ENCODE measurements at regions not wholly inside any gene's neighbourhood (a gene's known extent, or its start where the extent isn't known, plus 50 kb on each side); places are given as distances from the start of the nearest gene placed in this dataset.

- Histone ChIP-seq H3K27ac (ENCODE audit: low read depth, low read length) (no peak overlapping the region), H2BK20ac (ENCODE audit: low read length) (no peak overlapping the region), H2AK5ac (ENCODE audit: low read depth, low read length) (no peak overlapping the region), H4K5ac (ENCODE audit: insufficient read length, low read depth, low read length) (no peak overlapping the region), H3K23me2 (ENCODE audit: low read depth, low read length) (no peaks in the 10 kb centered on the region), H3K4ac (replicated peaks; ENCODE audit: insufficient read length, low read depth, low read length) (no peak overlapping the region), H3K4me2 (ENCODE audit: insufficient read depth in 1 of 2, low read depth in 2 of 2, low read length in 2 of 2) (no peak overlapping the region), H3K56ac (replicated peaks; ENCODE audit: insufficient read length, low read depth, low read length) (no peak overlapping the region), H2BK12ac (ENCODE audit: low read depth, low read length) (no peak overlapping the region), H2BK120ac (replicated peaks; ENCODE audit: low read depth, low read length) (no peak overlapping the region), H3K79me2 (ENCODE audit: control insufficient read depth in 1 of 2, insufficient read depth in 2 of 2, low read length in 2 of 2) (no peaks in the 10 kb centered on the region), H3K18ac (ENCODE audit: extremely low read depth, low read length) (no peak overlapping the region), H3K36me3 (ENCODE audit: control insufficient read depth in 2 of 4, insufficient read depth in 4 of 4, low read length in 3 of 4) (no peaks in the 10 kb centered on the region), H3K23ac (ENCODE audit: insufficient read length) (no peak overlapping the region), H3K4me3 (ENCODE audit: extremely low read depth in 1 of 4, insufficient read depth in 2 of 4, low read depth in 3 of 4, low read length in 4 of 4) (no peak overlapping the region), H2BK15ac (ENCODE audit: low read length) (no peak overlapping the region), H3K9ac (replicated peaks in 1 of 4; ENCODE audit: extremely low read depth in 1 of 4, low read depth in 3 of 4, low read length in 3 of 4) (no peak overlapping the region), H2BK5ac (ENCODE audit: low read depth, low read length) (no peak overlapping the region), H4K8ac (ENCODE audit: extremely low read depth, insufficient read depth, low read length) (no peak overlapping the region), H3K4me1 (replicated peaks in 1 of 4; ENCODE audit: control insufficient read depth in 3 of 4, insufficient read depth in 4 of 4, low read length in 3 of 4) (peaks cover 0 to 5% (median 2%) of the 10 kb centered on the region in 4 experiments; a peak in 3 of 7 replicates), H4K20me1 (replicated peaks in 1 of 2; ENCODE audit: control insufficient read depth in 1 of 2, insufficient read depth in 2 of 2, low read length in 2 of 2) (no peaks in the 10 kb centered on the region), H3K14ac (ENCODE audit: insufficient read length) (no peak overlapping the region), H3K79me1 (ENCODE audit: low read depth, low read length) (no peaks in the 10 kb centered on the region), H3K27me3 (replicated peaks in 1 of 4; ENCODE audit: control insufficient read depth in 3 of 4, extremely low read depth in 1 of 4, insufficient read depth in 3 of 4, low read length in 3 of 4) (no peaks in the 10 kb centered on the region), H4K91ac (replicated peaks; ENCODE audit: insufficient read length, low read length) (no peak overlapping the region), H3K9me3 (ENCODE audit: insufficient read depth in 2 of 2, low read depth in 1 of 2, low read length in 1 of 2) (no peaks in the 10 kb centered on the region), H2AFZ (ENCODE audit: low read length) (no peak overlapping the region)
- TF ChIP-seq CBX8 (IDR thresholded peaks at IDR 0.05; ENCODE audit: borderline replicate concordance, low read depth, low read length) = no peak
- no peak for TF ChIP-seq BCL11A (IDR thresholded peaks at IDR 0.05; ENCODE audit: low read depth in 2 of 2, low read length in 2 of 2)
- no peak for TF ChIP-seq POLR2AphosphoS5 (IDR thresholded peaks at IDR 0.05; ENCODE audit: low read depth, low read length)
- no peak for TF ChIP-seq YY1 (IDR thresholded peaks at IDR 0.05; ENCODE audit: low read depth, low read length)
- no peak for TF ChIP-seq RBBP5 (IDR thresholded peaks at IDR 0.05; ENCODE audit: borderline replicate concordance, low read depth, low read length)
- TF ChIP-seq TEAD4 (IDR thresholded peaks at IDR 0.05; ENCODE audit: low read depth, low read length) = no peak
- TF ChIP-seq RNF2 (IDR thresholded peaks at IDR 0.05; ENCODE audit: borderline replicate concordance, low read depth, low read length, missing control alignments, poor library complexity, severe bottlenecking) = no peak
- ChIA-PET CTCF (ENCODE audit: partially characterized antibody) (no interaction called here), POLR2A (ENCODE audit: partially characterized antibody) (no interaction called here)
- FAIRE-seq = no peak
- DNase-seq (ENCODE audit: low read depth in 1 of 2, low spot score in 2 of 2) = no peak
- WGBS, 2 experiments (ENCODE audit: extremely low coverage in 1 of 2, insufficient coverage in 1 of 2, insufficient read length in 1 of 2, insufficient replicate concordance in 2 of 2, low coverage in 1 of 2, low lambda C conversion rate in 2 of 2, missing lambda C conversion rate in 1 of 2) = 91% methylated on average over 12 of the region's 12 CpGs; no CpG with 5 or more reads in 1 of the 2 experiments
Measured at GRCh38 chr5:74446725-74447241, 193.7 kb downstream of the ENC1 start.
